ENCODE measurements at regions not wholly inside any gene's neighbourhood (a gene's known extent, or its start where the extent isn't known, plus 50 kb on each side); places are given as distances from the start of the nearest gene placed in this dataset.

- no peak for DNase-seq (ENCODE audit: insufficient read length)
- no peak for FAIRE-seq
- TF ChIP-seq TAF1 (IDR thresholded peaks at IDR 0.05; ENCODE audit: borderline replicate concordance, low read depth, low read length) = no peak
- no peak for TF ChIP-seq POLR2A (IDR thresholded peaks at IDR 0.05; ENCODE audit: low read depth, low read length)
- TF ChIP-seq POLR2AphosphoS5 (IDR thresholded peaks at IDR 0.05; ENCODE audit: low read depth, low read length) = no peak
Measured at GRCh38 chr9:551986-552929, 289.2 kb upstream of the DMRT1 start.

GRCh38 chr9:555493-555892 is 286.0 kb upstream of the DMRT1 start:
- TF ChIP-seq TAF1 (IDR thresholded peaks at IDR 0.05; ENCODE audit: borderline replicate concordance, low read depth, low read length) (no peak), POLR2AphosphoS5 (IDR thresholded peaks at IDR 0.05; ENCODE audit: low read depth, low read length) (no peak), POLR2A (IDR thresholded peaks at IDR 0.05; ENCODE audit: low read depth, low read length) (no peak)
- FAIRE-seq (no peak), DNase-seq (ENCODE audit: insufficient read length) (no peak)

- FAIRE-seq = no peak
- DNase-seq (ENCODE audit: insufficient read length) = no peak
- TF ChIP-seq TAF1 (IDR thresholded peaks at IDR 0.05; ENCODE audit: borderline replicate concordance, low read depth, low read length) (no peak), POLR2AphosphoS5 (IDR thresholded peaks at IDR 0.05; ENCODE audit: low read depth, low read length) (no peak), POLR2A (IDR thresholded peaks at IDR 0.05; ENCODE audit: low read depth, low read length) (no peak)
Measured at GRCh38 chr9:556199-556598, 285.3 kb upstream of the DMRT1 start.

GRCh38 chr9:556675-557074 is 284.8 kb upstream of the DMRT1 start:
- FAIRE-seq (no peak), DNase-seq (ENCODE audit: insufficient read length) (no peak)
- TF ChIP-seq POLR2A (IDR thresholded peaks at IDR 0.05; ENCODE audit: low read depth, low read length) (no peak), TAF1 (IDR thresholded peaks at IDR 0.05; ENCODE audit: borderline replicate concordance, low read depth, low read length) (no peak), POLR2AphosphoS5 (IDR thresholded peaks at IDR 0.05; ENCODE audit: low read depth, low read length) (no peak)

GRCh38 chr9:557601-558201 is 283.8 kb upstream of the DMRT1 start:
- FAIRE-seq = no peak
- no peak for TF ChIP-seq TAF1 (IDR thresholded peaks at IDR 0.05; ENCODE audit: borderline replicate concordance, low read depth, low read length)
- no peak for TF ChIP-seq POLR2A (IDR thresholded peaks at IDR 0.05; ENCODE audit: low read depth, low read length)
- TF ChIP-seq POLR2AphosphoS5 (IDR thresholded peaks at IDR 0.05; ENCODE audit: low read depth, low read length) = no peak
- DNase-seq (ENCODE audit: insufficient read length) = no peak

GRCh38 chr9:561427-561826 is 280.1 kb upstream of the DMRT1 start:
- TF ChIP-seq TAF1 (IDR thresholded peaks at IDR 0.05; ENCODE audit: borderline replicate concordance, low read depth, low read length) = no peak
- TF ChIP-seq POLR2A (IDR thresholded peaks at IDR 0.05; ENCODE audit: low read depth, low read length) = no peak
- no peak for TF ChIP-seq POLR2AphosphoS5 (IDR thresholded peaks at IDR 0.05; ENCODE audit: low read depth, low read length)
- DNase-seq (ENCODE audit: insufficient read length) = no peak
- FAIRE-seq = no peak

- no peak for TF ChIP-seq POLR2A (IDR thresholded peaks at IDR 0.05; ENCODE audit: low read depth, low read length)
- TF ChIP-seq POLR2AphosphoS5 (IDR thresholded peaks at IDR 0.05; ENCODE audit: low read depth, low read length) = no peak
- no peak for TF ChIP-seq TAF1 (IDR thresholded peaks at IDR 0.05; ENCODE audit: borderline replicate concordance, low read depth, low read length)
- FAIRE-seq (no peak), DNase-seq (ENCODE audit: insufficient read length) (no peak)
Measured at GRCh38 chr9:563200-563599, 278.3 kb upstream of the DMRT1 start.

- no peak for TF ChIP-seq TAF1 (IDR thresholded peaks at IDR 0.05; ENCODE audit: borderline replicate concordance, low read depth, low read length)
- TF ChIP-seq POLR2A (IDR thresholded peaks at IDR 0.05; ENCODE audit: low read depth, low read length) = no peak
- TF ChIP-seq POLR2AphosphoS5 (IDR thresholded peaks at IDR 0.05; ENCODE audit: low read depth, low read length) = no peak
- FAIRE-seq (no peak), DNase-seq (ENCODE audit: insufficient read length) (no peak)
Measured at GRCh38 chr9:565528-565927, 276.0 kb upstream of the DMRT1 start.

GRCh38 chr9:567128-567746 is 274.3 kb upstream of the DMRT1 start:
- FAIRE-seq (peak; percentile 68), DNase-seq (ENCODE audit: insufficient read length) (no peak)
- TF ChIP-seq POLR2AphosphoS5 (IDR thresholded peaks at IDR 0.05; ENCODE audit: low read depth, low read length) (no peak), POLR2A (IDR thresholded peaks at IDR 0.05; ENCODE audit: low read depth, low read length) (no peak), TAF1 (IDR thresholded peaks at IDR 0.05; ENCODE audit: borderline replicate concordance, low read depth, low read length) (no peak)

- TF ChIP-seq POLR2A (IDR thresholded peaks at IDR 0.05; ENCODE audit: low read depth, low read length) (no peak), TAF1 (IDR thresholded peaks at IDR 0.05; ENCODE audit: borderline replicate concordance, low read depth, low read length) (no peak), POLR2AphosphoS5 (IDR thresholded peaks at IDR 0.05; ENCODE audit: low read depth, low read length) (no peak)
- FAIRE-seq (no peak), DNase-seq (ENCODE audit: insufficient read length) (no peak)
Measured at GRCh38 chr9:567747-568305, 273.7 kb upstream of the DMRT1 start.

- TF ChIP-seq POLR2A (IDR thresholded peaks at IDR 0.05; ENCODE audit: low read depth, low read length) (no peak), TAF1 (IDR thresholded peaks at IDR 0.05; ENCODE audit: borderline replicate concordance, low read depth, low read length) (no peak), POLR2AphosphoS5 (IDR thresholded peaks at IDR 0.05; ENCODE audit: low read depth, low read length) (no peak)
- FAIRE-seq (no peak), DNase-seq (ENCODE audit: insufficient read length) (no peak)
Measured at GRCh38 chr9:569296-569695, 272.2 kb upstream of the DMRT1 start.
